LNCaP clone FGC (cell line): ENCODE measurements at regions not wholly inside any gene's neighbourhood (a gene's known extent, or its start where the extent isn't known, plus 50 kb on each side); places are given as distances from the start of the nearest gene placed in this dataset.
A peak's percentile ranks its signal among the peaks of the same experiment; 100 is the strongest.

ENCODE experiments used
- DNase-seq: peaks from one replicate; pipeline ENCODE4 v3.0.0-alpha.2; 2011; ENCODE audit warnings: low read depth
- H3K4me3 ChIP-seq: 2 replicates; pipeline ENCODE4 v1.5.1; 2011; ENCODE audit warnings: mild to moderate bottlenecking, low read depth, low read length, control low read depth
- TF ChIP-seq, protein P1 (sequence below): IDR thresholded peaks from 2 replicates; pipeline ENCODE4 v1.5.1; 2012; ENCODE audit warnings: mild to moderate bottlenecking; ENCODE audit not compliant: control insufficient read depth, insufficient read depth; ENCODE audit errors: extremely low read depth

GRCh38 chr11:11082646-11083045 lies 224.8 kb upstream of the ZBED5 start:
- no peak overlapping the region for H3K4me3 ChIP-seq
- DNase-seq, result no peak
- TF ChIP-seq, protein P1, sequence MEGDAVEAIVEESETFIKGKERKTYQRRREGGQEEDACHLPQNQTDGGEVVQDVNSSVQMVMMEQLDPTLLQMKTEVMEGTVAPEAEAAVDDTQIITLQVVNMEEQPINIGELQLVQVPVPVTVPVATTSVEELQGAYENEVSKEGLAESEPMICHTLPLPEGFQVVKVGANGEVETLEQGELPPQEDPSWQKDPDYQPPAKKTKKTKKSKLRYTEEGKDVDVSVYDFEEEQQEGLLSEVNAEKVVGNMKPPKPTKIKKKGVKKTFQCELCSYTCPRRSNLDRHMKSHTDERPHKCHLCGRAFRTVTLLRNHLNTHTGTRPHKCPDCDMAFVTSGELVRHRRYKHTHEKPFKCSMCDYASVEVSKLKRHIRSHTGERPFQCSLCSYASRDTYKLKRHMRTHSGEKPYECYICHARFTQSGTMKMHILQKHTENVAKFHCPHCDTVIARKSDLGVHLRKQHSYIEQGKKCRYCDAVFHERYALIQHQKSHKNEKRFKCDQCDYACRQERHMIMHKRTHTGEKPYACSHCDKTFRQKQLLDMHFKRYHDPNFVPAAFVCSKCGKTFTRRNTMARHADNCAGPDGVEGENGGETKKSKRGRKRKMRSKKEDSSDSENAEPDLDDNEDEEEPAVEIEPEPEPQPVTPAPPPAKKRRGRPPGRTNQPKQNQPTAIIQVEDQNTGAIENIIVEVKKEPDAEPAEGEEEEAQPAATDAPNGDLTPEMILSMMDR, result no peak

DNA sequence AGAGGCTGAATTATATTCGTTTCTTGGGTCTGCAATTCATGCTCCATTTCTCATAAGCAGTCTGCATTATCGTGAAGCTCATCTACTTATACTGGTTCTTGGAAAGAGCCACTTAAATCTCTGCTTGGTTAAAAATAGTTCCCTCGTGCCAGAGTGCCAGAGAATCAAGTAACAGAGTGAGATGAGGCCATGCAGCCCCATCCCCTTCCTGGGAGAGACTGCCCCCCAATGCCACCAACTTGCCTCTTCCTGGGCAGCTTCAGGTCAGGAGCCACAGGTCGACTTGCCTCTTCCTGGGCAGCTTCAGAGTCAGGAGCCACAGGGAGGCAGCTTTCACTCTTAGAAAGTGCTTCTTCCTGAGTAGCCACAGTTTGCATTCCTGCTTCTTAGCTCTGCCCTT lies 223.9 kb upstream of the ZBED5 start:
- TF ChIP-seq, protein P1, result no peak
- no peak overlapping the region for H3K4me3 ChIP-seq
- no peak for DNase-seq

DNA sequence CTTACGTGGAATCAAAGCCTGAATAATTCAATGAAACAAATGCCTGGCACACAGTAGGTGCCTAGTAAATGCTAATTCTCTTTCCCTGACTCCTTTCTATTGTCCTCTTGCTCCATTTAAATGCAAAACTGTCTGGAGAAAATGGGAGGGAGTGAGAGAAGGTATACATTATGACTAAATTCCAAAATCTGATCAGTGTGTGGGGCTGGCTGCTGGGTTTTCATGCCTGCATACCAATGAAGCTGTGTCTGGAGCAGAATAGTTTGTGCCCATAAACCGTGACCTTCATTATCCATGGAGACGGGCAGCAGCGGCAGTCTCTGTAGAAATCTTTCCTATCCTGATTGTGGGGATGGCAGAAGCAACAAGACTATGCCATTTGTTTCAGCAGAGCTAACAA lies 223.4 kb upstream of the ZBED5 start:
- TF ChIP-seq, protein P1, result no peak
- H3K4me3 ChIP-seq, result no peak overlapping the region
- no peak for DNase-seq

- DNase-seq, result no peak
- H3K4me3 ChIP-seq, result no peak overlapping the region
- TF ChIP-seq, protein P1, result no peak
Measured at GRCh38 chr11:11078344-11079086, 220.7 kb upstream of the ZBED5 start.

DNA sequence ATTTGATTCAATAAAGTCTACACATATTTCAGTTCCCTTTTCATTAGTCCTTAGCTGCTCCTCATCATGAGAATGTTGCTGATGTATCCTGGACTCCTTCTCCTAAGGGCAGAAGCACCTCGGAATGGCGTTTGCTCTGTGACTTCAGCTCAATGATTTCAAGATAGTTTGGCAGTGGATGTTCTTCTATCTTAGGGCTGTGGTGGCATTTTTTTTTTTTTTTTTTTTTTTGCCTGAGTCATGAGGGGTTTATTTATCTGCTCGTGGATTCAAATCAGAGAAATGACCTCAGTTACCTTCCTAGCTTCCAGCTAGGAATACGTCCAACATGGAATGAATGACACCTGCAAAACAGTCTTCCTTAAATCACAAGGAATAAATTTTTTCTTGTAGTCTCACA lies 220.0 kb upstream of the ZBED5 start:
- DNase-seq, result no peak

GRCh38 chr11:11076879-11077278 lies 219.0 kb upstream of the ZBED5 start:
- DNase-seq, result no peak
- H3K4me3 ChIP-seq, result no peak overlapping the region
- TF ChIP-seq, protein P1, result no peak

More for the DNA sequence above, 220.0 kb upstream of the ZBED5 start:
- TF ChIP-seq, protein P1, result no peak
- H3K4me3 ChIP-seq, result no peak overlapping the region

- TF ChIP-seq, protein P1, result no peak
- no peak overlapping the region for H3K4me3 ChIP-seq
- DNase-seq, result peak; percentile 18
Measured at GRCh38 chr11:11076276-11076675, 218.4 kb upstream of the ZBED5 start.
